HepG2 (cell line): ENCODE measurements at regions not wholly inside any gene's neighbourhood (a gene's known extent, or its start where the extent isn't known, plus 50 kb on each side); places are given as distances from the start of the nearest gene placed in this dataset.

Source experiments
- PAF1 ChIP-seq: IDR thresholded peaks from 2 replicates; pipeline ENCODE4 v1.6.1; 2016; ENCODE audit warnings: missing genetic modification reagents, missing compliant biosample characterization
- SKIL ChIP-seq: sonication (generic); formaldehyde crosslinking; IDR thresholded peaks from 2 replicates; pipeline ENCODE4 v1.8.0; 2022; ENCODE audit warnings: missing genetic modification reagents, mild to moderate bottlenecking, moderate library complexity, borderline replicate concordance
- SUZ12 ChIP-seq: fragments of 150-350 bp; IDR thresholded peaks from 2 replicates; pipeline ENCODE4 v1.6.1; 2014; ENCODE audit warnings: low read depth, low read length

- TF ChIP-seq SKIL, result no peak
- no peak for TF ChIP-seq PAF1 (CRISPR knock-in tag)
- no peak for TF ChIP-seq SUZ12
Measured at GRCh38 chr3:159634483-159634882, 354.2 kb upstream of the IL12A start.
